Lower lobe of right lung (tissue), 2 donors: ENCODE measurements at regions not wholly inside any gene's neighbourhood (a gene's known extent, or its start where the extent isn't known, plus 50 kb on each side); places are given as distances from the start of the nearest gene placed in this dataset.

Experiments
- ATAC-seq, 2 donors: fragments of 200-7000 bp; cut with Tn5 transposase; one replicate each; pipeline ENCODE4 v1.9.1; 2020 to 2022; ENCODE audit warnings: mild to moderate bottlenecking in 2 of 2, moderate library complexity in 2 of 2
- DNase-seq: peaks from one replicate; pipeline ENCODE4 v3.0.0-alpha.2; 2020
- H3K27ac ChIP-seq: fragments of 200-600 bp; one replicate; pipeline ENCODE4 v1.8.0; 2022
- H3K27me3 ChIP-seq: fragments of 200-600 bp; one replicate; pipeline ENCODE4 v1.8.0; 2022; ENCODE audit warnings: low read depth
- H3K36me3 ChIP-seq: fragments of 200-600 bp; one replicate; pipeline ENCODE4 v1.8.0; 2022; ENCODE audit warnings: mild to moderate bottlenecking
- H3K4me1 ChIP-seq: fragments of 200-600 bp; one replicate; pipeline ENCODE4 v1.8.0; 2022
- H3K4me3 ChIP-seq: fragments of 200-600 bp; one replicate; pipeline ENCODE4 v1.8.0; 2022; ENCODE audit warnings: mild to moderate bottlenecking
- H3K9me3 ChIP-seq: fragments of 200-600 bp; one replicate; pipeline ENCODE4 v1.8.0; 2022
- CTCF ChIP-seq: fragments of 200-600 bp; IDR thresholded peaks from one replicate; pipeline ENCODE4 v1.8.0; 2022; ENCODE audit warnings: antibody characterized with exemption, mild to moderate bottlenecking
- intact Hi-C: fragments of 100-400 bp; cut with DNase I; formaldehyde crosslinking; loops from one replicate; pipeline ENCODE4 v1.11.0; 2022
- donor health status: DM: no; HTN: yes; CAD: no; lungs with severe emphysema.

GRCh38 chr6:14734416-14735340, 511.2 kb upstream of the JARID2 start:
- H3K27ac ChIP-seq, result peak overlapping the region; percentile 11
- DNase-seq (no peak), ATAC-seq (peak; percentile 62 to 67)
- TF ChIP-seq CTCF, result no peak
- no peak overlapping the region for H3K4me3 ChIP-seq
- no peaks in the 10 kb centered on the region for H3K9me3 ChIP-seq
- no peaks in the 10 kb centered on the region for H3K36me3 ChIP-seq
- intact Hi-C loops, result no loop called here
- peaks cover 8% of the 10 kb centered on the region for H3K4me1 ChIP-seq
- H3K27me3 ChIP-seq, result no peaks in the 10 kb centered on the region

- H3K27ac ChIP-seq, result no peak overlapping the region
- ATAC-seq (no peak), DNase-seq (no peak)
- H3K4me1 ChIP-seq, result peaks cover 6% of the 10 kb centered on the region
- H3K9me3 ChIP-seq, result no peaks in the 10 kb centered on the region
- H3K27me3 ChIP-seq, result no peaks in the 10 kb centered on the region
- no peak overlapping the region for H3K4me3 ChIP-seq
- intact Hi-C loops, result no loop called here
- H3K36me3 ChIP-seq, result no peaks in the 10 kb centered on the region
- no peak for TF ChIP-seq CTCF
Observed at GRCh38 chr6:14735956-14736486, 509.8 kb upstream of the JARID2 start.

- Histone ChIP-seq H3K4me1 (peaks cover 6% of the 10 kb centered on the region), H3K27me3 (no peaks in the 10 kb centered on the region), H3K9me3 (no peaks in the 10 kb centered on the region), H3K27ac (no peak overlapping the region), H3K36me3 (no peaks in the 10 kb centered on the region), H3K4me3 (no peak overlapping the region)
- no peak for TF ChIP-seq CTCF
- DNase-seq (no peak), ATAC-seq (no peak)
- intact Hi-C loops, result no loop called here
Observed at GRCh38 chr6:14736554-14736953, 509.3 kb upstream of the JARID2 start.

- H3K27ac ChIP-seq, result no peak overlapping the region
- intact Hi-C loops, result no loop called here
- no peaks in the 10 kb centered on the region for H3K9me3 ChIP-seq
- peaks cover 11% of the 10 kb centered on the region for H3K4me1 ChIP-seq
- no peak for TF ChIP-seq CTCF
- no peaks in the 10 kb centered on the region for H3K27me3 ChIP-seq
- no peaks in the 10 kb centered on the region for H3K36me3 ChIP-seq
- ATAC-seq (no peak), DNase-seq (no peak)
- H3K4me3 ChIP-seq, result no peak overlapping the region
Observed at GRCh38 chr6:14738497-14738896, 507.4 kb upstream of the JARID2 start.

- no peak overlapping the region for H3K4me3 ChIP-seq
- no peak for ATAC-seq
- H3K27ac ChIP-seq, result no peak overlapping the region
- intact Hi-C loops, result no loop called here
- H3K9me3 ChIP-seq, result no peaks in the 10 kb centered on the region
- TF ChIP-seq CTCF, result no peak
- peaks cover 14% of the 10 kb centered on the region for H3K4me1 ChIP-seq
- no peak for DNase-seq
- no peaks in the 10 kb centered on the region for H3K36me3 ChIP-seq
- no peaks in the 10 kb centered on the region for H3K27me3 ChIP-seq
Observed at GRCh38 chr6:14738933-14739332, 506.9 kb upstream of the JARID2 start.
